ENCODE measurements at regions not wholly inside any gene's neighbourhood (a gene's known extent, or its start where the extent isn't known, plus 50 kb on each side); places are given as distances from the start of the nearest gene placed in this dataset.

DNA sequence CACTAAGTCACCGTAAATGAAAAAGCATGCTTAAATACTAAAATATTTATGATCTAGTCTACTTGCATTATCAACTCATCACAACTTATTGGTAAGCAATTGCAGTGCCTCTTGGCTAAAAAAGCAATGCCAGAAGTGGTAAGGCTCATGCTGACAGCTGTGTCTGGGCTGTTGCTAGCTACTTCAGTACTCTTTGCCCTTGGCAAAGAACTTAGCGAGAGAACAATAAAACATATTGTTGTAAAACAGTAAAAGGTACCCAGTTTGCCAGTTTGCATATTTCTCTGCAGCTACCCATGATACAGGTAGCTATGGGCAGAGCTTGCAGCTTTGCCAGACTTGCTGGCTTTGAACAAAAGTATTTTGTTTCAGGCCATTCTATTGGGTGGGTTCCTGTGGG, 73.1 kb downstream of the ATP6V1G3 start:
- TF ChIP-seq ZNF384 (IDR thresholded peaks at IDR 0.05) (no peak), ELF4 (IDR thresholded peaks at IDR 0.05) (no peak)
